ENCODE measurements at regions not wholly inside any gene's neighbourhood (a gene's known extent, or its start where the extent isn't known, plus 50 kb on each side); places are given as distances from the start of the nearest gene placed in this dataset.
"Not testable (repeated sequence)": the region's sequence is repeated elsewhere in the genome, so short reads cannot be mapped to it uniquely, and the experiment has no call there.

GRCh38 chr13:46492946-46493345 lies 60.0 kb upstream of the LRCH1 start:
- H3K27ac ChIP-seq: no peak overlapping the region
- H3K4me3 ChIP-seq: no peak overlapping the region
- in situ Hi-C loops (cut with MboI; ENCODE audit: low pct_ligation_motif_present in 1 of 4, low pct_unique_long_range_greater_than_20kb in 1 of 4, low sequenced_read_pairs in 3 of 4): loop anchor here in 3 of 4 donors (10.0 kb wide), 1 partner anchor 232 kb away; no protein-coding TSS in a partner anchor
- WGBS, 2 donors (ENCODE audit: low coverage in 1 of 2): 0 to 3% methylated on average over 1 of the region's 1 CpG
- no peak for DNase-seq
- no peaks in the 10 kb centered on the region for H3K36me3 ChIP-seq
- TF ChIP-seq, protein P1, sequence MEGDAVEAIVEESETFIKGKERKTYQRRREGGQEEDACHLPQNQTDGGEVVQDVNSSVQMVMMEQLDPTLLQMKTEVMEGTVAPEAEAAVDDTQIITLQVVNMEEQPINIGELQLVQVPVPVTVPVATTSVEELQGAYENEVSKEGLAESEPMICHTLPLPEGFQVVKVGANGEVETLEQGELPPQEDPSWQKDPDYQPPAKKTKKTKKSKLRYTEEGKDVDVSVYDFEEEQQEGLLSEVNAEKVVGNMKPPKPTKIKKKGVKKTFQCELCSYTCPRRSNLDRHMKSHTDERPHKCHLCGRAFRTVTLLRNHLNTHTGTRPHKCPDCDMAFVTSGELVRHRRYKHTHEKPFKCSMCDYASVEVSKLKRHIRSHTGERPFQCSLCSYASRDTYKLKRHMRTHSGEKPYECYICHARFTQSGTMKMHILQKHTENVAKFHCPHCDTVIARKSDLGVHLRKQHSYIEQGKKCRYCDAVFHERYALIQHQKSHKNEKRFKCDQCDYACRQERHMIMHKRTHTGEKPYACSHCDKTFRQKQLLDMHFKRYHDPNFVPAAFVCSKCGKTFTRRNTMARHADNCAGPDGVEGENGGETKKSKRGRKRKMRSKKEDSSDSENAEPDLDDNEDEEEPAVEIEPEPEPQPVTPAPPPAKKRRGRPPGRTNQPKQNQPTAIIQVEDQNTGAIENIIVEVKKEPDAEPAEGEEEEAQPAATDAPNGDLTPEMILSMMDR (IDR thresholded peaks at IDR 0.05): peak; percentile 41 to 62 (median 57)
- TF ChIP-seq POLR2A (IDR thresholded peaks at IDR 0.05) (no peak), EP300 (IDR thresholded peaks at IDR 0.05; ENCODE audit: low read depth) (no peak)
- no peaks in the 10 kb centered on the region for H3K27me3 ChIP-seq
- intact Hi-C loops (cut with DNase I; ENCODE audit: low total_unique reads): no loop called here
- no peaks in the 10 kb centered on the region for H3K4me1 ChIP-seq
- no peaks in the 10 kb centered on the region for H3K9me3 ChIP-seq

DNA sequence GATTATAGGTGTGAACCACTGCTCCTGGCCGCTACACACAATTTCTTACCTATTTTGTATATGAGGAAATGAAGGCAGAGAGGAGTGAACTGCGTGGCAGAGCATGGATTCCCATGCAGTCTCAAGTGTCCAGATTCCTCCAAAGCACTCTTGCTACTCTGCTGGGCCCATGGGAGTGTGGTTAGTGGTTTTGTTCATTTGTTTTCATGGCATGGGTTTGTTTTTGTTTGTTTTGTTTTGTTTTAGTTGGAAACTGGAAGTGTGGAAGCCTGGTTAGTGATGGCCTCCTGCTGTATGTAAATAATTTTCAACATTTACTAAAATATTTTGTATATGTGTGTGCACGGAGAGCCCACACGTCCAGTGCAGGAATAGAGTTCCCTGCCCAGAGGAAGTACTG lies 61.3 kb upstream of the LRCH1 start:
- H3K36me3 ChIP-seq: no peaks in the 10 kb centered on the region
- in situ Hi-C loops (cut with MboI; ENCODE audit: low pct_ligation_motif_present in 1 of 4, low pct_unique_long_range_greater_than_20kb in 1 of 4, low sequenced_read_pairs in 3 of 4): loop anchor here in 3 of 4 donors (10.0 kb wide), 1 partner anchor 233 kb away; no protein-coding TSS in a partner anchor
- no peak for DNase-seq
- intact Hi-C loops (cut with DNase I; ENCODE audit: low total_unique reads): no loop called here
- no peak overlapping the region for H3K4me3 ChIP-seq
- WGBS, 2 donors (ENCODE audit: low coverage in 1 of 2): 83 to 92% methylated on average over 2 to 4 of the region's 4 CpGs
- no peak for TF ChIP-seq POLR2AphosphoS5 (IDR thresholded peaks at IDR 0.05)
- TF ChIP-seq, protein P1 (IDR thresholded peaks at IDR 0.05): no peak
- no peak overlapping the region for H3K27ac ChIP-seq
- no peaks in the 10 kb centered on the region for H3K27me3 ChIP-seq
- no peaks in the 10 kb centered on the region for H3K4me1 ChIP-seq
- no peaks in the 10 kb centered on the region for H3K9me3 ChIP-seq

GRCh38 chr13:46490713-46491112 lies 62.3 kb upstream of the LRCH1 start:
- H3K9me3 ChIP-seq; H3K4me3 ChIP-seq; H3K27ac ChIP-seq; H3K27me3 ChIP-seq; DNase-seq; H3K4me1 ChIP-seq; H3K36me3 ChIP-seq; intact Hi-C loops (cut with DNase I; ENCODE audit: low total_unique reads): not testable (repeated sequence)
- in situ Hi-C loops (cut with MboI; ENCODE audit: low pct_ligation_motif_present in 1 of 4, low pct_unique_long_range_greater_than_20kb in 1 of 4, low sequenced_read_pairs in 3 of 4): loop anchor here in 3 of 4 donors (10.0 kb wide), 1 partner anchor 234 kb away; no protein-coding TSS in a partner anchor
- 92 to 94% methylated on average over 12 to 14 of the region's 14 CpGs for WGBS, 2 donors (ENCODE audit: low coverage in 1 of 2)

DNA sequence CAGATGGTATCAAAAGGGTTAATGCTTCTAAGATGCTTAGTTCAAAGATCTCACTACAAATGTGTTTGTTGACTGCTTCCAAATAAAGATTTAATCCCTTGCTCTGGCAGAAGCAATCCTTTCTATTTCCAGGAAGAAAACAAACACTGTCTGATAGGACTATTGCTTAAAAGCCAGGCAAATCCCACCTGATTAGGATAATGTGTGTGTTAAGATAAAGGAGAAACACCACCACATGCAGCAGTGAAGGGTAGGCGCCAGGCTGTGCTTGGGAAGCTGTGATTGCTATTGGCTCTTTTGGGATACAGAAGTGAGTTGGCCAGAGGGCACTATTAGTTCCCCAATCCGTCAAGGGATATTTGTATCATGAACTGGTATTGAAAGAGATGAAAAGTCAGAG lies 62.8 kb upstream of the LRCH1 start:
- Histone ChIP-seq H3K9me3 (peaks cover 1 to 5% of the 10 kb centered on the region in 2 donors), H3K36me3 (no peaks in the 10 kb centered on the region), H3K27me3 (no peaks in the 10 kb centered on the region), H3K4me3 (no peak overlapping the region), H3K27ac (no peak overlapping the region), H3K4me1 (no peaks in the 10 kb centered on the region)
- WGBS, 2 donors (ENCODE audit: low coverage in 1 of 2): 45 to 77% methylated on average over 2 of the region's 2 CpGs
- intact Hi-C loops (cut with DNase I; ENCODE audit: low total_unique reads) (no loop called here), in situ Hi-C loops (cut with MboI; ENCODE audit: low pct_ligation_motif_present in 1 of 4, low pct_unique_long_range_greater_than_20kb in 1 of 4, low sequenced_read_pairs in 3 of 4) (loop anchor here in 3 of 4 donors (10.0 kb wide), 1 partner anchor 235 kb away; no protein-coding TSS in a partner anchor)
- DNase-seq: no peak
- no peak for TF ChIP-seq EP300 (IDR thresholded peaks at IDR 0.05; ENCODE audit: low read depth)
- TF ChIP-seq, protein P1 (IDR thresholded peaks at IDR 0.05): no peak
- no peak for TF ChIP-seq POLR2AphosphoS5 (IDR thresholded peaks at IDR 0.05)
- no peak for TF ChIP-seq POLR2A (IDR thresholded peaks at IDR 0.05)

- H3K27me3 ChIP-seq: no peaks in the 10 kb centered on the region
- DNase-seq: no peak
- H3K4me1 ChIP-seq: no peaks in the 10 kb centered on the region
- no peak overlapping the region for H3K4me3 ChIP-seq
- 62 to 80% methylated on average over 4 to 5 of the region's 5 CpGs for WGBS, 2 donors (ENCODE audit: low coverage in 1 of 2)
- peaks cover 6 to 10% of the 10 kb centered on the region in 2 donors for H3K9me3 ChIP-seq
- in situ Hi-C loops (cut with MboI; ENCODE audit: low pct_ligation_motif_present in 1 of 4, low pct_unique_long_range_greater_than_20kb in 1 of 4, low sequenced_read_pairs in 3 of 4) (loop anchor here in 3 of 4 donors (10.0 kb wide), 1 partner anchor 235 kb away; no protein-coding TSS in a partner anchor), intact Hi-C loops (cut with DNase I; ENCODE audit: low total_unique reads) (no loop called here)
- TF ChIP-seq POLR2AphosphoS5 (IDR thresholded peaks at IDR 0.05): no peak
- H3K27ac ChIP-seq: no peak overlapping the region
- H3K36me3 ChIP-seq: no peaks in the 10 kb centered on the region
These were observed 63.4 kb upstream of the LRCH1 start for GRCh38 chr13:46489586-46490023.
